OCI-LY3 (cell line): ENCODE measurements at regions not wholly inside any gene's neighbourhood (a gene's known extent, or its start where the extent isn't known, plus 50 kb on each side); places are given as distances from the start of the nearest gene placed in this dataset.

ENCODE experiments used
- EZH2phosphoT487 ChIP-seq: fragments of 200-600 bp; shearing (Covaris generic); IDR thresholded peaks from 2 replicates; pipeline ENCODE4 v1.6.1; 2018; ENCODE audit warnings: antibody characterized with exemption, mixed run types, low read depth
- TF ChIP-seq, protein P1 (sequence below): fragments of 200-600, 300-600 bp; sonication (generic); IDR thresholded peaks from 2 replicates; pipeline ENCODE4 v1.5.1; 2014; ENCODE audit warnings: antibody characterized with exemption, low read length, low read depth

GRCh38 chr15:29480278-29480677 is 210.7 kb upstream of the NSMCE3 start:
- TF ChIP-seq, protein P1, sequence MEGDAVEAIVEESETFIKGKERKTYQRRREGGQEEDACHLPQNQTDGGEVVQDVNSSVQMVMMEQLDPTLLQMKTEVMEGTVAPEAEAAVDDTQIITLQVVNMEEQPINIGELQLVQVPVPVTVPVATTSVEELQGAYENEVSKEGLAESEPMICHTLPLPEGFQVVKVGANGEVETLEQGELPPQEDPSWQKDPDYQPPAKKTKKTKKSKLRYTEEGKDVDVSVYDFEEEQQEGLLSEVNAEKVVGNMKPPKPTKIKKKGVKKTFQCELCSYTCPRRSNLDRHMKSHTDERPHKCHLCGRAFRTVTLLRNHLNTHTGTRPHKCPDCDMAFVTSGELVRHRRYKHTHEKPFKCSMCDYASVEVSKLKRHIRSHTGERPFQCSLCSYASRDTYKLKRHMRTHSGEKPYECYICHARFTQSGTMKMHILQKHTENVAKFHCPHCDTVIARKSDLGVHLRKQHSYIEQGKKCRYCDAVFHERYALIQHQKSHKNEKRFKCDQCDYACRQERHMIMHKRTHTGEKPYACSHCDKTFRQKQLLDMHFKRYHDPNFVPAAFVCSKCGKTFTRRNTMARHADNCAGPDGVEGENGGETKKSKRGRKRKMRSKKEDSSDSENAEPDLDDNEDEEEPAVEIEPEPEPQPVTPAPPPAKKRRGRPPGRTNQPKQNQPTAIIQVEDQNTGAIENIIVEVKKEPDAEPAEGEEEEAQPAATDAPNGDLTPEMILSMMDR: no peak
- TF ChIP-seq EZH2phosphoT487: no peak
